HG03108 (cell line): ENCODE measurements at regions not wholly inside any gene's neighbourhood (a gene's known extent, or its start where the extent isn't known, plus 50 kb on each side); places are given as distances from the start of the nearest gene placed in this dataset.
"Not testable (repeated sequence)": the region's sequence is repeated elsewhere in the genome, so short reads cannot be mapped to it uniquely, and the experiment has no call there.

Experiments used
- ATAC-seq: cut with Tn5 transposase; IDR thresholded peaks from one replicate; pipeline ENCODE4 v1.9.1; 2021; ENCODE audit warnings: moderate library complexity; ENCODE audit not compliant: unreplicated experiment

- no peak for ATAC-seq
Measured at GRCh38 chr14:71384007-71384845, 477.0 kb downstream of the PCNX1 start.

- no peak for ATAC-seq
Measured at GRCh38 chr14:71387753-71388152, 480.5 kb downstream of the PCNX1 start.

GRCh38 chr14:71388336-71388735 is 481.1 kb downstream of the PCNX1 start:
- no peak for ATAC-seq

- ATAC-seq: no peak
Measured at GRCh38 chr14:71388862-71389261, 481.6 kb downstream of the PCNX1 start.

- no peak for ATAC-seq
Measured at GRCh38 chr14:71394386-71394785, 487.1 kb downstream of the PCNX1 start.

GRCh38 chr14:71395151-71395604 is 487.9 kb downstream of the PCNX1 start:
- ATAC-seq: no peak

GRCh38 chr14:71395636-71396035 is 488.4 kb downstream of the PCNX1 start:
- no peak for ATAC-seq

GRCh38 chr14:71396050-71396677 is 488.9 kb downstream of the PCNX1 start:
- no peak for ATAC-seq

GRCh38 chr14:71397371-71397770 is 490.1 kb downstream of the PCNX1 start:
- ATAC-seq: no peak

- ATAC-seq: peak; percentile 24
Measured at GRCh38 chr14:71398450-71398849, 491.2 kb downstream of the PCNX1 start.

GRCh38 chr14:71399057-71399487 is 491.8 kb downstream of the PCNX1 start:
- ATAC-seq: peak; percentile 62

- no peak for ATAC-seq
Measured at GRCh38 chr14:71400871-71401321, 493.6 kb downstream of the PCNX1 start.

GRCh38 chr14:71402415-71402814 is 495.2 kb downstream of the PCNX1 start:
- not testable (repeated sequence) for ATAC-seq

- ATAC-seq: peak; percentile 25
Measured at GRCh38 chr14:71403656-71404055, 496.4 kb downstream of the PCNX1 start.

GRCh38 chr14:71405676-71406075 is 498.4 kb downstream of the PCNX1 start:
- ATAC-seq: no peak

GRCh38 chr14:71408362-71409030 is 501.2 kb downstream of the PCNX1 start:
- ATAC-seq: no peak

- ATAC-seq: no peak
Measured at GRCh38 chr14:71410578-71411284, 503.5 kb downstream of the PCNX1 start.

- no peak for ATAC-seq
Measured at GRCh38 chr14:71411285-71411595, 504.0 kb downstream of the PCNX1 start.

- no peak for ATAC-seq
Measured at GRCh38 chr14:71411738-71412137, 504.5 kb downstream of the PCNX1 start.

- ATAC-seq: no peak
Measured at GRCh38 chr14:71414631-71415403, 507.6 kb downstream of the PCNX1 start.

GRCh38 chr14:71415404-71415690 is 508.1 kb downstream of the PCNX1 start:
- no peak for ATAC-seq
